ENCODE measurements at regions not wholly inside any gene's neighbourhood (a gene's known extent, or its start where the extent isn't known, plus 50 kb on each side); places are given as distances from the start of the nearest gene placed in this dataset.

DNA sequence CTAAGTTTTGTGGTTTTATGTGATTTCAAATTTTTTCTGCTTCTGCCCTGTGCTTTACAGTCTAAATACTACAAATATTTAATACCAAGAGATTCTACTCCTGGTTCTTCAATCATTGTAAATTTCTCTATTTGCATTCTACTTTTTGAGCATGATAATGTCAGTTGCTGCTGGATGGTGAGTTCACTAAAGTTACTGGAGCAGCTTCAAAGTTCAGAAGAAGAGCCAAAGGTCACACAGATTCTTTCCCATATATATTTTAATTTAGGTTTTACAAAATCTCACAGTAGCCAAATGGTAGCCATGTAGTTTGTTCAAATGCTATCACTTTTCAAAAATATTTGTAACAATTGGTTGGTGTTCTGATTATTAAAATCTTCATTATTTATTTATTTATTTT lies 378.7 kb downstream of the TMEM232 start:
- no peak overlapping the region for H3K27ac ChIP-seq
- H3K4me3 ChIP-seq, result no peak overlapping the region
- H3K4me1 ChIP-seq, result peaks cover 0 to 9% (median 1%) of the 10 kb centered on the region in 4 donors
- TF ChIP-seq EP300 (IDR thresholded peaks at IDR 0.05), result no peak
- TF ChIP-seq, protein P1, sequence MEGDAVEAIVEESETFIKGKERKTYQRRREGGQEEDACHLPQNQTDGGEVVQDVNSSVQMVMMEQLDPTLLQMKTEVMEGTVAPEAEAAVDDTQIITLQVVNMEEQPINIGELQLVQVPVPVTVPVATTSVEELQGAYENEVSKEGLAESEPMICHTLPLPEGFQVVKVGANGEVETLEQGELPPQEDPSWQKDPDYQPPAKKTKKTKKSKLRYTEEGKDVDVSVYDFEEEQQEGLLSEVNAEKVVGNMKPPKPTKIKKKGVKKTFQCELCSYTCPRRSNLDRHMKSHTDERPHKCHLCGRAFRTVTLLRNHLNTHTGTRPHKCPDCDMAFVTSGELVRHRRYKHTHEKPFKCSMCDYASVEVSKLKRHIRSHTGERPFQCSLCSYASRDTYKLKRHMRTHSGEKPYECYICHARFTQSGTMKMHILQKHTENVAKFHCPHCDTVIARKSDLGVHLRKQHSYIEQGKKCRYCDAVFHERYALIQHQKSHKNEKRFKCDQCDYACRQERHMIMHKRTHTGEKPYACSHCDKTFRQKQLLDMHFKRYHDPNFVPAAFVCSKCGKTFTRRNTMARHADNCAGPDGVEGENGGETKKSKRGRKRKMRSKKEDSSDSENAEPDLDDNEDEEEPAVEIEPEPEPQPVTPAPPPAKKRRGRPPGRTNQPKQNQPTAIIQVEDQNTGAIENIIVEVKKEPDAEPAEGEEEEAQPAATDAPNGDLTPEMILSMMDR (IDR thresholded peaks at IDR 0.05), result no peak
- H3K27me3 ChIP-seq, result no peaks in the 10 kb centered on the region
- no peaks in the 10 kb centered on the region for H3K36me3 ChIP-seq
- intact Hi-C loops (cut with DNase I), result loop anchor here (5.0 kb wide), 1 partner anchor 85 kb away; no protein-coding TSS in a partner anchor
- H3K9me3 ChIP-seq, result no peaks in the 10 kb centered on the region
- DNase-seq, result no peak

DNA sequence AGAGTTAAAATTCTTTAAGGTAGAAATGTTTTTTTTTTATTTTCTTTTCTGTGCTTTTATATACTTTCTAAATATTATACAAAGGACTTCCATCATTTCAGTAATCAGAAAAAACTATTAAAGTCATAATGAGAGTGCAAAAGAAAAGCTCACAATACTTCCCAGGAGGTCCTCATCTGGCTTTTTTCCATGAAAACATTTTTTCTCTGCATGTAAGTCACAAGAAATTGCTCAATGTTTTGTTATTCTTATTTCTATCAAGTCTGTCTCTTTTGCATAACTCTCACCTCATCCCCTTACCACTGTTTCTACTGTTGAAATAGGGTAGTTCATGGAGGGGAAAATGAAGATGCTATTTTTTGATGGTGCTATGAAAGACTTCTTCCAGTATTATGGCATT lies 375.0 kb downstream of the TMEM232 start:
- Histone ChIP-seq H3K36me3 (no peaks in the 10 kb centered on the region), H3K27me3 (no peaks in the 10 kb centered on the region), H3K9me3 (no peaks in the 10 kb centered on the region), H3K27ac (no peak overlapping the region), H3K4me1 (peaks cover 0 to 9% (median 2%) of the 10 kb centered on the region in 4 donors), H3K4me3 (no peak overlapping the region)
- intact Hi-C loops (cut with DNase I), result no loop called here
- TF ChIP-seq EP300 (IDR thresholded peaks at IDR 0.05) (no peak), POLR2A (IDR thresholded peaks at IDR 0.05) (no peak), POLR2AphosphoS5 (IDR thresholded peaks at IDR 0.05) (no peak)
- TF ChIP-seq, protein P1 (IDR thresholded peaks at IDR 0.05), result no peak
- DNase-seq, result no peak

DNA sequence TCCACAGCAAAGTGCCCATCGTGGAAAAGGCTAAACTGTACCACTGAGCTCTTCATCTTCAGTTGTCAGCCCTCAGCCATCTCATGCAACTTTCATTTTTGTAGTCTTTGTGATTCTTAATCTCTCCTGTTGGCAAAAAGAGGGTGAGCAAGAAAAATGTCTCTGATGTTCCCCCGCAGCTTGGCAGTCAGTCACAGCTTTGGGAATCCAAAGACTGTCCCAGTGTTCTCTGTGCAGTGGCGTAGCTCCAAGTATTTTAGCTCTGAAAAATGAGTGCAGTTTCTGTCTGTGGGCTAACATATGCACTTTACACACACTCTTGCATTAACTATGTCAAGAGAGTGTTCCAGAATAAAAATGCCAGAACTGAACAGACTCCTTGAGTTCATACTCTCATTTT lies 372.2 kb downstream of the TMEM232 start:
- intact Hi-C loops (cut with DNase I), result no loop called here
- no peak for DNase-seq
- no peaks in the 10 kb centered on the region for H3K9me3 ChIP-seq
- peaks cover 0 to 9% (median 2%) of the 10 kb centered on the region in 4 donors for H3K4me1 ChIP-seq
- no peak overlapping the region for H3K27ac ChIP-seq
- H3K4me3 ChIP-seq, result no peak overlapping the region
- H3K36me3 ChIP-seq, result no peaks in the 10 kb centered on the region
- TF ChIP-seq, protein P1 (IDR thresholded peaks at IDR 0.05), result no peak
- TF ChIP-seq POLR2A (IDR thresholded peaks at IDR 0.05), result no peak
- no peak for TF ChIP-seq POLR2AphosphoS5 (IDR thresholded peaks at IDR 0.05)
- TF ChIP-seq EP300 (IDR thresholded peaks at IDR 0.05), result no peak
- H3K27me3 ChIP-seq, result no peaks in the 10 kb centered on the region
- 82% methylated on average over 3 of the region's 3 CpGs for WGBS, 2 donors

DNA sequence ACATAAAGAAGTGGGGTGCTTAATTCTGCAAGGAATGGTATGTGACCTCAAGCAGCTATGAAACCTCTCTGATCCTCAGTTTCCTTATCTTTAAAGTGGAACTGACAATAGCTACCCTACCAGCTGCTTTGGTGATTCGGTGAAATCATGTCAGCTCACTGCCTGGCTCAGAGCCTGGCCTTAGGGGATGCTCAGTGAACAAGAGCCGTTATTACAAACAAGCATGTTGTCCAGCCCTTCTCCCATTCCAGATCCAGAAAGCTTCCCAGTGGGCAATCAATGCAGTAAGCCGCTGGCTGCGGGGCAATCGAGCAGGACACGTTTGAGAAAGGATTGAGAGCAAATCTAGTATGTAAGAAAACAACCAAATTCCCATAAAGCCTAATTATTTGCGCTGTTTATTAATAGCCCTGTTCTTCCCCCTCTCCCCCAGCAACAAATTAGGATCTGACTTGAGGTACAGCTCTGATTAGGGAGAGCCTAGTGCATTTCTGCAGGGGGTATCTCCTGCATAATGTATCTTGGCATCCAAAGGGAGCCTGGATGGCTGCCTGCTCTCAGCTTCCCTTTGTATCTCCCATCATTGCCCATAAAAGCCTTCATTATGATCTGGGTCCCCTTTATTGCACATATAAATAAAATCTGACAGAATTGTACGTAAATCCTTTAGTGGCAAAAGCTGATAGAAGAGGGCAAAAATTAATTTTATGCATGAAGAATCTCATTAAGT lies 371.4 kb downstream of the TMEM232 start:
- Histone ChIP-seq H3K27me3 (no peaks in the 10 kb centered on the region), H3K4me1 (peaks cover 0 to 9% (median 2%) of the 10 kb centered on the region in 4 donors), H3K27ac (no peak overlapping the region), H3K9me3 (no peaks in the 10 kb centered on the region), H3K4me3 (no peak overlapping the region), H3K36me3 (no peaks in the 10 kb centered on the region)
- TF ChIP-seq, protein P1 (IDR thresholded peaks at IDR 0.05), result no peak
- TF ChIP-seq POLR2AphosphoS5 (IDR thresholded peaks at IDR 0.05) (no peak), EP300 (IDR thresholded peaks at IDR 0.05) (no peak), POLR2A (IDR thresholded peaks at IDR 0.05) (no peak)
- DNase-seq, result no peak
- 83 to 86% methylated on average over 8 of the region's 8 CpGs for WGBS, 2 donors
- intact Hi-C loops (cut with DNase I), result no loop called here

DNA sequence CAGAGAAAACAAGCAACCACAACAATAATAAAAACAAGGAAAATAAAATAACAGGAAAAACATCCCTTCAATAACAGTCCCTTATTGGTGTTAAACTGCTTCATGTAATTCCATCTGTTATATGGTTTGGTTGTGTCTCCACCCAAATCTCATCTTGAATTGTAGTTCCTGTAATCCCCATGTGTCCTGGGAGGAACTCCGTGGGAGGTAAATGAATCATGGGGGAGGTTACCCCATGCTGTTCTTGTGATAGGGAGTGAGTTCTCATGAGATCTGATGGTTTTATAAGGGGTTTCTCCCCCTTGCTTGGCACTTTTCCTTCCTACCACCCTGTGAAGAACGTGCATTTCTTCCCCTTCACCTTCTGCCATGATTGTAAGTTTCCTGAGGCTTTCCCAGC lies 369.8 kb downstream of the TMEM232 start:
- WGBS, 2 donors, result 68 to 77% methylated on average over 2 of the region's 2 CpGs

More for the DNA sequence above, 369.8 kb downstream of the TMEM232 start:
- H3K27me3 ChIP-seq, result no peaks in the 10 kb centered on the region
- H3K4me1 ChIP-seq, result peaks cover 0 to 9% (median 2%) of the 10 kb centered on the region in 4 donors
- DNase-seq, result no peak
- H3K9me3 ChIP-seq, result no peaks in the 10 kb centered on the region
- TF ChIP-seq POLR2AphosphoS5 (IDR thresholded peaks at IDR 0.05) (no peak), POLR2A (IDR thresholded peaks at IDR 0.05) (no peak), EP300 (IDR thresholded peaks at IDR 0.05) (no peak)
- TF ChIP-seq, protein P1 (IDR thresholded peaks at IDR 0.05), result no peak
- intact Hi-C loops (cut with DNase I), result no loop called here
- H3K36me3 ChIP-seq, result no peaks in the 10 kb centered on the region
- H3K4me3 ChIP-seq, result no peak overlapping the region
- H3K27ac ChIP-seq, result no peak overlapping the region
